H1 (cell line): ENCODE measurements at regions not wholly inside any gene's neighbourhood (a gene's known extent, or its start where the extent isn't known, plus 50 kb on each side); places are given as distances from the start of the nearest gene placed in this dataset.

Source experiments
- CTCF ChIA-PET: fragments of 300-600 bp; sonication (Branson Sonifier 250); formaldehyde crosslinking; loops from one replicate; lab custom pipeline; 2021; ENCODE audit not compliant: partially characterized antibody; lab: Charles Lee
- POLR2A ChIA-PET: fragments of 300-600 bp; sonication (Branson Sonifier 250); formaldehyde crosslinking; loops from one replicate; lab custom pipeline; 2021; ENCODE audit warnings: inconsistent platforms; ENCODE audit not compliant: partially characterized antibody; lab: Charles Lee
- DNase-seq, 2 experiments: peaks; one replicate each; pipeline versions ENCODE4 v3.0.0 to v3.0.0-alpha.2; 2010 to 2022; ENCODE audit warnings: low spot score in 2 of 2, low read depth in 1 of 2, mixed read lengths in 1 of 2
- FAIRE-seq: peaks from 2 replicates; lab custom pipeline; 2011; peaks lifted over from hg19 to GRCh38; lab: Jason Lieb, UNC
- H2AFZ ChIP-seq: 2 replicates; pipeline ENCODE4 v1.8.1; 2012; ENCODE audit warnings: low read length, inconsistent platforms
- H2AK5ac ChIP-seq: 2 replicates; pipeline ENCODE4 v1.6.1; 2013; ENCODE audit warnings: low read depth, low read length
- H2BK120ac ChIP-seq: replicated peaks from 2 replicates; pipeline ENCODE3; 2013; ENCODE audit warnings: low read depth, low read length, inconsistent platforms
- H2BK12ac ChIP-seq: 2 replicates; pipeline ENCODE4 v1.6.1; 2013; ENCODE audit warnings: low read depth, low read length
- H2BK15ac ChIP-seq: 2 replicates; pipeline ENCODE4 v1.6.1; 2013; ENCODE audit warnings: low read length
- H2BK20ac ChIP-seq: 2 replicates; pipeline ENCODE4 v1.6.1; 2013; ENCODE audit warnings: low read length
- H2BK5ac ChIP-seq: 2 replicates; pipeline ENCODE4 v1.6.1; 2013; ENCODE audit warnings: low read depth, low read length
- H3K14ac ChIP-seq: 2 replicates; pipeline ENCODE4 v1.6.1; 2013; ENCODE audit warnings: inconsistent platforms; ENCODE audit not compliant: insufficient read length
- H3K18ac ChIP-seq: 2 replicates; pipeline ENCODE4 v1.6.1; 2013; ENCODE audit warnings: low read length; ENCODE audit errors: extremely low read depth
- H3K23ac ChIP-seq: 2 replicates; pipeline ENCODE4 v1.6.1; 2013; ENCODE audit warnings: inconsistent platforms; ENCODE audit not compliant: insufficient read length
- H3K23me2 ChIP-seq: 2 replicates; pipeline ENCODE4 v1.6.1; 2013; ENCODE audit warnings: low read depth, low read length
- H3K27ac ChIP-seq: 2 replicates; pipeline ENCODE4 v1.6.1; 2011; ENCODE audit warnings: low read depth, low read length, inconsistent platforms
- H3K27me3 ChIP-seq, 4 experiments: replicated peaks in 1 of 4; 1 replicate in 1 of 4; 2 replicates in 3 of 4; pipeline versions ENCODE4 v1.6.1 to v1.8.1; 2011 to 2013; ENCODE audit warnings: low read length in 3 of 4, mild to moderate bottlenecking in 3 of 4, inconsistent platforms in 2 of 4, mixed read lengths in 2 of 4, moderate library complexity in 1 of 4; ENCODE audit not compliant: control insufficient read depth in 3 of 4, insufficient read depth in 3 of 4; ENCODE audit errors: extremely low read depth in 1 of 4
- H3K36me3 ChIP-seq, 4 experiments: 2 replicates each; pipeline versions ENCODE4 v1.6.1 to v1.8.1; 2011 to 2013; ENCODE audit warnings: mild to moderate bottlenecking in 4 of 4, low read length in 3 of 4, moderate library complexity in 2 of 4, control low read depth in 1 of 4, inconsistent platforms in 1 of 4; ENCODE audit not compliant: insufficient read depth in 4 of 4, control insufficient read depth in 2 of 4
- H3K4ac ChIP-seq: replicated peaks from 2 replicates; pipeline ENCODE3; 2013; ENCODE audit warnings: low read length, low read depth, mixed read lengths, inconsistent platforms; ENCODE audit not compliant: insufficient read length
- H3K4me1 ChIP-seq, 4 experiments: replicated peaks in 1 of 4; 1 replicate in 1 of 4; 2 replicates in 3 of 4; pipeline versions ENCODE4 v1.6.1 to v1.8.1; 2011 to 2013; ENCODE audit warnings: low read length in 3 of 4, inconsistent platforms in 2 of 4, mixed read lengths in 1 of 4; ENCODE audit not compliant: insufficient read depth in 4 of 4, control insufficient read depth in 3 of 4
- H3K4me2 ChIP-seq, 2 experiments: 2 replicates each; pipeline versions ENCODE4 v1.6.1 to v1.8.1; 2011 to 2013; ENCODE audit warnings: low read depth in 2 of 2, low read length in 2 of 2, control low read depth in 1 of 2, inconsistent platforms in 1 of 2, mild to moderate bottlenecking in 1 of 2; ENCODE audit not compliant: insufficient read depth in 1 of 2
- H3K4me3 ChIP-seq, 4 experiments: fragments of 200-600, 300-600 bp in 1 of 4; sonication (generic), shearing (Covaris generic), sonication (Bioruptor Twin) in 1 of 4; 2 replicates each; pipeline versions ENCODE4 v1.5.1 to v1.8.1; 2011 to 2016; ENCODE audit warnings: low read length in 4 of 4, low read depth in 3 of 4, control low read depth in 2 of 4, inconsistent platforms in 2 of 4, mild to moderate bottlenecking in 2 of 4, mixed read lengths in 1 of 4, moderate library complexity in 1 of 4; ENCODE audit not compliant: insufficient read depth in 2 of 4; ENCODE audit errors: extremely low read depth in 1 of 4
- H3K56ac ChIP-seq: replicated peaks from 2 replicates; pipeline ENCODE3; 2013; ENCODE audit warnings: low read depth, mild to moderate bottlenecking, mixed read lengths, low read length, inconsistent platforms; ENCODE audit not compliant: insufficient read length
- H3K79me1 ChIP-seq: 2 replicates; pipeline ENCODE4 v1.6.1; 2013; ENCODE audit warnings: low read depth, low read length, control low read depth
- H3K79me2 ChIP-seq, 2 experiments: 2 replicates each; pipeline versions ENCODE4 v1.6.1 to v1.8.1; 2012 to 2013; ENCODE audit warnings: low read length in 2 of 2, mild to moderate bottlenecking in 2 of 2, inconsistent platforms in 1 of 2; ENCODE audit not compliant: insufficient read depth in 2 of 2, control insufficient read depth in 1 of 2
- H3K9ac ChIP-seq, 4 experiments: replicated peaks in 1 of 4; 1 replicate in 1 of 4; 2 replicates in 3 of 4; pipeline versions ENCODE4 v1.6.1 to v1.8.1; 2011 to 2013; ENCODE audit warnings: low read depth in 3 of 4, low read length in 3 of 4, control low read depth in 2 of 4, mild to moderate bottlenecking in 2 of 4, moderate library complexity in 2 of 4, inconsistent platforms in 1 of 4; ENCODE audit errors: extremely low read depth in 1 of 4
- H3K9me3 ChIP-seq, 2 experiments: 2 replicates each; pipeline versions ENCODE4 v1.6.1 to v1.8.1; 2012 to 2013; ENCODE audit warnings: mild to moderate bottlenecking in 2 of 2, moderate library complexity in 2 of 2, control low read depth in 1 of 2, inconsistent platforms in 1 of 2, low read depth in 1 of 2, low read length in 1 of 2, mixed read lengths in 1 of 2; ENCODE audit not compliant: insufficient read depth in 2 of 2
- H4K20me1 ChIP-seq, 2 experiments: replicated peaks in 1 of 2; 2 replicates each; pipeline versions ENCODE3 to v1.8.1; 2011 to 2013; ENCODE audit warnings: inconsistent platforms in 2 of 2, low read length in 2 of 2, mild to moderate bottlenecking in 1 of 2; ENCODE audit not compliant: insufficient read depth in 2 of 2, control insufficient read depth in 1 of 2
- H4K5ac ChIP-seq: 2 replicates; pipeline ENCODE4 v1.6.1; 2013; ENCODE audit warnings: low read length, low read depth, mixed read lengths, inconsistent platforms; ENCODE audit not compliant: insufficient read length
- H4K8ac ChIP-seq: 2 replicates; pipeline ENCODE4 v1.8.0; 2013; ENCODE audit warnings: mild to moderate bottlenecking, moderate library complexity, low read length, inconsistent platforms; ENCODE audit not compliant: insufficient read depth; ENCODE audit errors: extremely low read depth
- H4K91ac ChIP-seq: replicated peaks from 2 replicates; pipeline ENCODE3; 2013; ENCODE audit warnings: low read length, mixed read lengths, inconsistent platforms; ENCODE audit not compliant: insufficient read length
- BCL11A ChIP-seq, 2 experiments: IDR thresholded peaks; one replicate each; pipeline ENCODE4 v1.6.1; 2011; ENCODE audit warnings: low read depth in 2 of 2, low read length in 2 of 2, mild to moderate bottlenecking in 2 of 2
- RXRA ChIP-seq: IDR thresholded peaks from 2 replicates; pipeline ENCODE4 v1.6.1; 2011; ENCODE audit warnings: low read depth, mild to moderate bottlenecking, low read length, moderate library complexity; ENCODE audit not compliant: insufficient read depth
- TAF1 ChIP-seq: IDR thresholded peaks from 2 replicates; pipeline ENCODE4 v1.6.1; 2011; ENCODE audit warnings: mild to moderate bottlenecking, low read depth, low read length
- TBP ChIP-seq: IDR thresholded peaks from 2 replicates; pipeline ENCODE4 v1.6.1; 2011; ENCODE audit warnings: low read depth, low read length, improper control_type of control experiment
- WGBS, 2 experiments: shearing (Covaris generic) in 1 of 2; methylation state at CpG; one replicate each; pipeline versions ENCODE4 v1.1.6 to v1.1.7; 2013 to 2015; ENCODE audit warnings: low lambda C conversion rate in 2 of 2, mixed read lengths in 2 of 2, inconsistent platforms in 1 of 2, low coverage in 1 of 2, missing lambda C conversion rate in 1 of 2; ENCODE audit not compliant: insufficient replicate concordance in 2 of 2, insufficient coverage in 1 of 2, insufficient read length in 1 of 2; ENCODE audit errors: extremely low coverage in 1 of 2, missing lambda C conversion rate in 1 of 2; 5-methylcytosine and 5-hydroxymethylcytosine counted together

GRCh38 chr14:30349520-30349919, 209.4 kb upstream of the G2E3 start:
- no peaks in the 10 kb centered on the region for H3K79me1 ChIP-seq
- no peak overlapping the region for H3K4ac ChIP-seq
- no peak overlapping the region for H4K8ac ChIP-seq
- H3K27me3 ChIP-seq, result no peaks in the 10 kb centered on the region
- no peak overlapping the region for H3K56ac ChIP-seq
- peaks cover 0 to 6% (median 1%) of the 10 kb centered on the region in 4 experiments; a peak in 2 of 7 replicates for H3K4me1 ChIP-seq
- H2AFZ ChIP-seq, result 0 out of 2 replicates have a peak overlapping the region, but pooled peaks have one; percentile 18
- no peak overlapping the region for H3K4me2 ChIP-seq
- no peak overlapping the region for H4K5ac ChIP-seq
- H3K4me3 ChIP-seq, result no peak overlapping the region
- H3K23ac ChIP-seq, result no peak overlapping the region
- no peak overlapping the region for H2BK12ac ChIP-seq
- no peak overlapping the region for H2BK120ac ChIP-seq
- no peaks in the 10 kb centered on the region for H3K9me3 ChIP-seq
- no peaks in the 10 kb centered on the region for H3K79me2 ChIP-seq
- no peak overlapping the region for H2BK5ac ChIP-seq
- no peaks in the 10 kb centered on the region for H3K36me3 ChIP-seq
- no peak for FAIRE-seq
- H4K91ac ChIP-seq, result no peak overlapping the region
- H3K14ac ChIP-seq, result no peak overlapping the region
- no peak overlapping the region for H2BK15ac ChIP-seq
- CTCF ChIA-PET, result no interaction called here
- no peak for DNase-seq
- WGBS, 2 experiments, result 91% methylated on average over 3 of the region's 3 CpGs; no CpG with 5 or more reads in 1 of the 2 experiments
- H4K20me1 ChIP-seq, result no peaks in the 10 kb centered on the region
- POLR2A ChIA-PET, result no interaction called here
- H2AK5ac ChIP-seq, result no peak overlapping the region
- no peak overlapping the region for H3K9ac ChIP-seq
- no peak overlapping the region for H3K27ac ChIP-seq
- TF ChIP-seq BCL11A (IDR thresholded peaks at IDR 0.05; ENCODE audit: low read depth in 2 of 2, low read length in 2 of 2) (no peak), RXRA (no peak), TBP (no peak), TAF1 (no peak)
- H3K18ac ChIP-seq, result no peak overlapping the region
- no peak overlapping the region for H2BK20ac ChIP-seq
- no peaks in the 10 kb centered on the region for H3K23me2 ChIP-seq
